NCI-H226 (cell line): ENCODE measurements at regions not wholly inside any gene's neighbourhood (a gene's known extent, or its start where the extent isn't known, plus 50 kb on each side); places are given as distances from the start of the nearest gene placed in this dataset.

Experiments used
- DNase-seq: peaks from one replicate; pipeline ENCODE4 v3.0.0-alpha.2; 2015

DNA sequence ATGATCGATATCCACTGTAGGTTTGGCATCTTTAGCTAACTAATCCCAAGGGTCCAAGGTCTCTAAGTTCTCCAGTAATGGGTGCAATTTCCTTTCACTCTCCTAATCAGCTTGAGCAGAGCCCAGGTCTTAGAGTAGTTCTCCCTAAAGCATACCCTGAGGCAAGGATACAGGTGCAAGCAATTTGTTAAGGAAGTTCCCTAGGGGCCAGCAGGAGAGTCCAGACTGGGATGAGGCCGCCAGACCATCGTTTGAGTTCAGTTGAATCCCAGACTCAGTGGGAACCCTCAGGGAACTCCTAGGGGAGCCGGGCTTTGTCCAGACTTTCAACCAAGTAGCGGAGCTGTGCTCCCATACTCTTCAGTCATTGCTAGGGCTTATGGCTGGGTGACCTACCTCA is 835.4 kb upstream of the CDH2 start:
- DNase-seq: no peak

DNA sequence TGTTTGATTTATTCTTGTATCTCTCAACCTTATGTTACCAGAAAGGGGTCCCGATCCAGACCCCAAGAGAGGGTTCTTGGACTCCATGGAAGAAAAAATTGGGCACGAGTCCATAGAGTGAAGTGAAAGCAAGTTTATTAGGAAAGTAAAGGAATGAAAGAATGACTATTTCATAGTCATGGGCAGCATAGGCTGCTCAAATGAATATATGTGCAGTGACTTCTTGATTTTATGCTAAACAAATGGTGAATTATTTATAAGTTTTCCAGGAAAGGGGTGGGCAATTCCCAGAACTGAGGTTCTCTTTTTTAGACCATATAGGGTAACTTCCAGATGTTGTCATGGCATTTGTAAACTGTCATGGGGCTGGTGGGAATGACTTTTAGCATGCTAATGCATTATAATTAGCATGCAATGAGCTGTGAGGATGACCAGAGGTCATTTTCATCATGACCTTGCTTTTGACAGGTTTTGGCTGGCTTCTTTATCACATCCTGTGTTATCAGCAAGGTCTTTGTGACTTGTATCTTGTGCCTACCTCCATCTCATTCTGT is 832.4 kb upstream of the CDH2 start:
- no peak for DNase-seq

DNA sequence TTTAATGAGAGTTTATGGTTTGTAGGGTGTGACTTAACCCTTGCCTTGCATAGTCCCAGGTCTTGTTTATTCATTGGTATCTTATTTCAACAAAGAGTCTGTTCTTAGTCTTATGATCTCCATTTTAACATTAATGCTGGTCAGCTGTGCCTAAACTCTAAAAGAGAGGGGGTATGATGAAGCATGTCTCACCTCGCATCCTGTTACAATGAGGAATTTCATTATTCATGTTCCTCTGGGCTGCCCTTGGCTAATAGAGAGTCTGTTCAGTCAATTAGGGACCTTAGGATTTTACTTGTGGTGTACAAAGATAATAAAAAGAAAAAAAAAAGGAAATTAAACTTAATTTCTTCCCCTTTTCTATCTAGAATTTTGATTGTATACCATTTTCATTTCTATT is 831.9 kb upstream of the CDH2 start:
- DNase-seq: no peak

DNA sequence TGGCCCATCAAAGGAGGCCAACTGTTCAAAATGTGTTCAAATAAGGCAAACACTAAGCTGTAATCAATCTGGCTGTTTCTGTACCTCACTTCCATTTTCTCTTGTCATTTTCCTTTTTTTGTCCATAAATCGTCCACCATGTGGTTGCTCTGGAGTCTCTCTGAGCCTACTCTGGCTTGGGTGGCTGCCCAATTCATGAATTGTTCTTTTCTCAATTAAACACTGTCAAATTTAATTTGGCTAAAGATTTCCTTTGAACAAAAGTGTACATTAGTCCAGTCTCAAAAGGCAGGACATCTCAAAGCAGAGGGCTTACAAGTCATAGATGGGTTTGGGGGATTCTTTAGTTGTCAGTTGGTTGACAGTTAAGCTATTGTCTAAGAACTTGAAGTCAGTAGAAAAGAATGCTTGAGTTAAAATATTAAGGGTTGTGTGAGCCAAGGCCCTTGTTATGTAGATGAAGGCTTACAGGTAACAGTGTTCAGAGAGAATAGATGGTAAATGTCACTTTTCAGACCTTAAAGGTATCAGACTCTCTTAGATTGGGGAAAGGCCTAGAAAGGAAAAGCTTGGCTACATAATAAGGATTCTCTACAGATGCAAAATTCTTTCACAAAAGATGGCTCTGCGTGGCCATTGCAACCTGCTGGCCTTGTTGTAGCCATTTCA is 831.2 kb upstream of the CDH2 start:
- DNase-seq: no peak

DNA sequence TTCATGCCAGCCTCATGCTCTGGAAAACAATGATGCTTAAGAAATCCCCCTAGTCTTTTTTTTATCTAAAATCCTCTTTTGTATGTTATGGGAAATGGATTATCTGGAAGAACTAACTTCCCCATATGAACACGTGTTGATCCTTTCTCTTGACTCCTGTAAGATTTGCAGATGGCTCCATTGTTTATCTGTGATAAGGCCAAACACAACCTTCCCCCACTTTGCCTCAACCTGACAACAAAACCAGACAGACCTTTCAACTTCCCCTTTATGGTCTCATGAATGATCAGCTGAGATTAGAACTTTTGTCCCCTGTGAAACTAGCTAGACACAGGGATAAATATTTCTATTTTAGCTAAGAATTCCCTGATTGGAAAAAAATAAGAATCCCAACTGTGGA is 828.0 kb upstream of the CDH2 start:
- DNase-seq: no peak

DNA sequence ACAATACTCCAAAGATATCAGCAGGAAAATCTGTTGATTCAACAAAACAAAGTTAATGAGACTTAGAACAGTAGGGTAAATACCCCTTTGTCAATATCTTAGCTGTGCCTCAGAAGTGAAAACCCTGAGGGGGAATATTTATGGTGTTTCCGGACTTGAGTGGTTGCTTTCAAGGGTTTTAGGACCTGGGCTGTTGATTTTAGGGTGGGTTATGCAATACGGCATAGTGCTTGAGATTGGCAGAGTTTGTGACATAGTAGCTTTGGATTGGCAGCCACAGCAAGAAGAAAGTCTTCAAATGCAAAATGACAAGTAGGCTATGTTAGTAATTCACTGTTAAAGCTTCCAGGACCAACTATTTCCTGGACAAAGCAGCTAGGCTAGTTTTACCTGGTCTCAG is 826.3 kb upstream of the CDH2 start:
- DNase-seq: no peak

DNA sequence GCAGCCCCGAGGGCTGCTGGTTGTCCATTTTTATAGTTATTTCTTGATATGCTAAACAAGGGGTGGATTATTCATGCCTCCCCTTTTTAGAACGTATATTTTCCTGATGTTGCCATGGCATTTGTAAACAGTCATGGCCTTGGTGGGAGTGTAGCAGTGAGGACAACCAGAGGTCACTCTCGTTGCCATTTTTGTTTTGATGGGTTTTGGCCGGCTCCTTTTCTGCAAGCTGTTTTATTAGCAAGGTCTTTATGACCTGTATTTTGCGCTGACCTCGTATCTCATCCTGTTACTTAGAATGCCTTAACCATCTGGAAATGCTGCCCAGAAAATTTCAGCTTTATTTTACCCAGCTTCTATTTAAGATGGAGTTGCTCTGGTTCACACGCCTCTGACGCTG is 825.8 kb upstream of the CDH2 start:
- no peak for DNase-seq

DNA sequence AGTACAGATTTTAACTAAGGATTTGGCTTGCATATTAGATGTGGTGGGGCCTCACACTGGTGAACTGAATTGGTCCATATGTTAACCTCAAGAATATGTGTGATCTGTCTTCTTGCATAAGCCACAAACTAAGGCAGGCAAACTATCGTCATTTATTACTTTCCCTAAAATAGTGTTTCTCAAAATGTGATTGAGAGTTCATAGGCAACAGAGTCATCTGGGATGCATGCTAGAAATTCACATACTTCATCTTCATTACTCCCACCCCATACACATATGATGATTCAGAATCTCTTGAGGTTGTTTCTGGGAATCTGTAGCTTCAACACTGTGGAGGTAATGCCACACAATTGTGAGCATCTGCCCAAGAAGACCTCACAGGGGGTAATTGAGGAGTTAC is 822.8 kb upstream of the CDH2 start:
- no peak for DNase-seq

DNA sequence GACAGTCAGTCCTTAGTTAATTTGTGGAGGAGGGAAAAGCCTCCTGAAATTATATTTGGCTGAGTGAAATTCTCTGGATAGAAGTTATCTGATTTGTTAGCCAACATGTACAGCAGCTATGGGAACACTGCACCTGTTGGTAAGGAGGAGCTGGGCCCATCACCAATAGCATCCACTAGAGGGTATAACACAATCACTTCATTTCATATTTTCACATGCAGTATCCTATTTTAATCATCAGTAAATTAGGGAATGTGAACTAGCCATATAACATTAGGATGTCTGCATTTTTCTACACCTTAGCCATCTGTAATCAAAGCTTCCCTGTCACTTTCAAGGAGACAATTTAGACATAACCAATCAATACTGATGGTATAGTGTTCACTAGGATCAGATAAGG is 818.4 kb upstream of the CDH2 start:
- no peak for DNase-seq

DNA sequence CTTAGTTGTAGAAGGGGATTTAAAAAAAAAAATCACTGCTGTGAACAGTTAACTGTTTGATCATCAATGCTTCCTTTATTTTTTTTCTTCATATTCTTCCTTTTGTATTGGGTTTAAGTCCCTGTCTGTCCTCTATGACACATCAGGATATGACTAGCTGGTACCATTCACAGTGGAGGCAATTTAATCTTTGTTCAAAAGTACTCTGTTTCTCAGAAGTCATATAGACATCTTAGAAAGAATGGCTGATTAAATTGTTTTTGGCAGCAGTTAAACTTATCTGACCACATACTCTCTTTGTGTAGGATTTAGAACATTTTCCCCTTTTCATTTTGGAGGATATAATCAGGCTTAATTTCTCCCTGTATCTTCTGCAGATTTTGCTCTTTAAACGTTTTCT is 807.8 kb upstream of the CDH2 start:
- no peak for DNase-seq

DNA sequence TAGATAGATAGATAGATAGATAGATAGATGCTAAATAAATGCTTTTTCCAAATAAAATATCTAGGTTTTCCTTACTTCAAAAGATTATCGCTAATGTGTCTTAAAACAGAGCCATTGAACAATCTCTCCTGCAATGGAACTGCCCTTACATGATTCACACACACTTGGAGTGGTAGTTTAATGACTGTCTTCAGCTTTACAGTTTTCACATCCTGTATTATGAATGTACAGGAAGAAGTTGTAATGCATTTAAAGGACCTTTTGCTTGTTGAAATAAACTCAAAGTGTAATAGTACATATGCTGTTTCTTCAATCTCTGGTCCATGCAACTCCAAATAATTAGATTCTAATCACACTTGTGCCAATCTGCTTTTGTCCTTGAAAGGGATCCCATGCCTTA is 797.6 kb upstream of the CDH2 start:
- no peak for DNase-seq

DNA sequence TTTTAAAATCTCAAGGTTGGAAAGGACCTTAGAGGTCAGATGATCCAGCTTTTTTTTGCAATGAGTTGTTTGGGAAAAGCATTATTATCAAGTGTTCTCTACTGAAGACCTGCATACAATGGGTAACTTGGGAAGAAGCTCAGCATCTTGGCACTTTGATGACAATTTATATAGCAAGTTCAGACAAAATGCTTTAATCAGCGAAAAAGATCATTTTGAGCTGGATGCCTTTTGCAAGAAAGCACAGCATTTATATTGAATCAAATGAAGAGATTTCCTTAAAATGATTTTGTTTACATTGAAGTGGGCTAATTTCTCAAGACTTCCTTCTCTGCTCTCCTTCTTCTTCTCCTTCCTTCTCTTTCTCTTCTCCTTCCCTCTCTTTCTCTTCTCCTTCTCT is 796.4 kb upstream of the CDH2 start:
- no peak for DNase-seq

DNA sequence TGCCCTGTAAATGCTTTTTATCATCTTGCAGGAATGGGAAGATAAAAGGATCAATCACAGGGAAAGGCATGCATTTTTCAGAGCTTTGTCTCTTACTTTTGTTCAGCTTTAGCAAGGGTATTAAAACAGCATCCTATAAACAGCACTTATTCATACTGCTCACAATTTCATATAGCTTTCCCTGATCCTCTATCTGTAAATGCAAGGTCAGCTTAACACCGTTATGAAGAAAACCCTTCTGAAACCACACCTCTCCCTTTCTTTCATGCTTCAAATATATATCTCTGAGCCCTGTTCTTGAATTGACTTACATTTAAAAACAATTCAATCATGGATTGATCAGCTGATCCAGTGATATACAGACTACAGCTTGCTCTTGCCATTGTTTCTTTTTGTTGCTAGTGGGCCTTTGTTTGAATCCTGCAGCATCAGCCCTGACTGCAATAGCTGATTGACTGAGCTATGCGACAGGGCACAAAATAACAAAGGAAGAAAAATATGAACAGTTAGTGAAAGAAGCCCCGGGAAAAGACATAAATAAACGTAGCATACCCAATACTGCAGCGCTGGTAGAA is 795.5 kb upstream of the CDH2 start:
- no peak for DNase-seq

DNA sequence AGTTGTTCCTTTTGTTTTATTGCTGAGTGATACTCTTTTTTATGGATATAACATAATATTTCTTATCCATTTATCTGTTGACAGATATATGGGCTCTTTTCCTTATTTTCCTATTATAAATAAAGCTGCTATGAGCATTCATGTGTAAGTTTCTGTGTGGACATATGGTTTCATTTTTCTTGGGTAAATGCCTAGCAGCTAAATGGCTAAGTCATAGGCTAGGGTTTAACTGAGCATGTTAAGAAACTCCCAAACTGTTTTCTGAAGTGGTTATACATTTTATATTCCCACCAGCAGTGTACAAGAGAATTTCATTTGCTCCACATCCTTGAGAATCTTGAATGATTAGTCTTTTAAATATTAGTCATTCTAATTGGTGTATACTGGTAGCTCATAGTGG is 786.6 kb upstream of the CDH2 start:
- DNase-seq: no peak

DNA sequence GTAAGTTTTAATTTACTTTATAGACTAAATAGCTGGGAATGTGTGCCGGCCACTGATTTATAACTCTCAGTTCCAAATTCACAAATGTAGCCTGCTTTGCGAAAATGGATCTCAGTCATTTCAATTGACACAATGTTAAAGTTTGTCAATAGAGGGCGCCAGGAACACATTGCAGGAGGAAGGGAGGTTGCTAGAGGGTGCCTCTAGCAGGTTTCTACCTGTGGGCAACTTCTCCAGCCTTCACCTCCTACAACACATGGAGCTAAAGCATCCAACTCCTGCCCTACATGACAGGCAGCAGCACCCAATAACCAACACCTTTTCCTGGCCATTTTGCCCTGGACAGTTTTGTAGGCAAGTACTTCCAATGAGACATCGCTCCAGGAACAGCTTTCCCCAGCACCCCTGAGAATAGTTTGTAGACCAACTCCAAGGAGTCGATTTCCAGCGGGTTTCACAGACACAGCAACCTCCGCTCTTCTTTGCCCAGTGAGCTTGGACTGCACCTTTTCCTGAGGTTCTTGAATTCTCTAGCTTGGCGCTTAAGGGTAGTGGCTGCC is 784.8 kb upstream of the CDH2 start:
- peak; percentile 38 for DNase-seq

DNA sequence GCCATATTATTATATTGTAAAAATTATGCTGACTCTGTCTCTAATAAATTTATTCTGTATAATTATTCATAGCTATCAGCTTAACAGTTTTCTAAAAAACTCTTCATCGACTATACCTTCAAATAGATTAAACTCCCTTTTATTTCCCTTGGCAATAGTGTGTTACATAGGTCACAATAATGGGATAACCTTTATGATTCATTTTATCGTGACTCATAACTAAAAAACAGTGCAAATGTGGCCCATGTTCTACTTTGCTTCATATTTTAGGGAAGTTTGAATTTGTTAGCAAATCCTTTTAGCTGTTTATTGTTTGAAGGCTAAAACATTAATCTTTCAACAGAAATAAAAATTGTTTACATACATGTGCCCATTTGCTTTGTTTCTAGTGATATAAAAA is 783.2 kb upstream of the CDH2 start:
- peak; percentile 43 for DNase-seq

DNA sequence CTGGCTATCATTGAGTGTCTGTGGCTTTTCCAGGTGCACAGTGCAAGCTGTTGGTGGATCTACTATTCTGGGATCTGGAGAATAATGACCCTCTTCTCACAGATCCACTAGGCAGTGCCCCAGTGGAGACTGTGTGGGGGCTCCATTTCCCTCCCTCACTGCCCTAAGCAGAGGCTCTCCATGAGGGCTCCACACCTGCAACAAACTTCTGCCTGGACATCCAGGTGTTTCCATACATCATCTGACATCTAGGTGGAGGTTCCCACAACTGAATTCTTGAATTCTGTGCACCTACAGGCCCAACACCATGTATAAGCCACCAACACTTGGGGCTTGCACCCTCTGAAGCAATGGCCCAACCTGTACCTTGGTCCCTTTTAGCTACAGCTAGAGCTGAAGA is 775.4 kb upstream of the CDH2 start:
- DNase-seq: no peak

DNA sequence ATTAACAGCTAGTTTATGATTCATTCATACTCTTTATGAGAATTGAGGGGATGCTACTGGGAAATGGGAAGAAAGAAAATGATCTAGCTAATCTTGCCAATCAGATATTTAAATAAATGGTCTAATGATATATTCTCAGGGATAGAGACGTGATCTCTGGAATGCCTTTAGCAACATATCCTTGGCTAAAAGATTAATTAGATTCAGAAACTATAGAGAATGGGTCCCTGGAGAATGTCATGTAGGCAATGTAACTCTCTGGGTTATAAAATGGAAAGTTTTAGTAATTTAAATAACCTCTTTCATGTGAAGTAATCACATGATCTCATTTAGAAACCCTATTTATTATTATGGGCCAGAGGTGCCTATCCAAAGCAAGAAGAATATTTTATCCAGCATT is 771.0 kb upstream of the CDH2 start:
- DNase-seq: no peak

DNA sequence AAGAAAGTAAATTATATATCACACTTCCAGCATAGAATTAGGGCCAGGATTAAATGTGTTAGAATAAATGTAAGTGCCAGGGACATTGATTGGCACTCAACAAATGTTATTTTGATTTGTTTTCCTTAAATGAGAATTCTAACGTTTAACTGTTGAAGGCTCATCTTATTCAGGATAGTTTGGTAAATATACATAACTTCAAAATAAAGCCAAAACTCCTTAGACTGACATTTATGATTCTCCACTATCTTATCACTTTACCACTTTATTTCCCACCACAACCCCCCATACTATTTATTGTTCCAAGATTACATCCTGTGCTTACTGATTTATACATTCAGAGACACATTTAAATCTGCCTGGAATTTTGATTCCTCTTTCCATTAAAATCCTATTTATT is 769.5 kb upstream of the CDH2 start:
- DNase-seq: no peak

DNA sequence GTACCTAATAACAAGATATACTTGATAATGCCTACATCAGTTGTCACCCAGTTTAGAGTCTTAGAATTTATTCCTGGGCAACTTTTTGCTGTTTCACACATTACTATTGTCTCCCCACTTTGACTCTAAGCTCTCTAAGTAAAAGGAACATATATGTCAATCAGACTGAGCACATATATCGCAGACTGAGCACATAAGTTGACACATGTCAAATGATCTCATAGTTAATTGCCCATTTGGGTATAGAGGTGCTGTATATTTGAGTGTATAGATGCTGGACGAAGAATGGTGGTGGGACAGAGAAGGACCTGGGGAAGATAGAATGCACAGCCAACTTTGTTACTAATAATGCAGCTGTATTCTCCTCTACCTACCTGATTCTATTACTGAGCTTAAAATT is 746.0 kb upstream of the CDH2 start:
- no peak for DNase-seq

DNA sequence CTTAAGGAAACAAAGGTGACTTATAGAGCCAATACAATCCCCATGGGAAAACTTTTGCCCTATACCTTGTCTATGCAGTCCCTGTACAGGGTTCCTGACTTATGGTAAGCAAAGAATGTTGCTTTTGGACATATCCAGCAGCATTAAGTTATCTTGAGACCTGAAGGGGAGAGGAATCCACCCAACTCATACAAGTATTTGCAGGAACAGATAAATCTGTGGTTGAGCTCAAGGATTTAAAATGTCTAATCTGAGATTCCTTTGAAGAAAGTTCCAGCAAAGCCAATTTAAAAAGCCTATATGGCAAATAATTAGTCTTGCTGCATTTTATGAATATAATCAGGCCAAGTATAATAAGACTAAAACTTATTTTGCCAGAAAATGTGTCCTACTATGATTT is 739.5 kb upstream of the CDH2 start:
- DNase-seq: no peak

DNA sequence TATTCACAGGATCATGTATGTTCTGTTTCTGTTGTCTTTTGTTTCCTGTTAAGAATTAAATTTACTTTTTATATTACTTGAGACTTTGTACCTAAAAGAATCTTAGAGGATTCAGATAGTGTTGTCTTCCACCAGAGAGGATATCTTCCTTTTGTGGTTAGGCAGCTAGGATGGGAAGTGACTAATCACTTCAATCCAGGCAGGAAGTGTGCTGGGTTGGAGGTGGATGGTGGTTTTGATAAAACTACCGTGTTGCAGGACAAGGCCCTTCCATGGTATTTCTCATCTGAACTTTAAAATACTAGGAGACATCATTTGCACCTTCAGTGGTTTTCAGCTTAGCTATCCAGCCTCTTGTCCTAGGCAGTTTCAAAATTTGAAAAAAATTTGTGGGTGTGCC is 728.6 kb upstream of the CDH2 start:
- peak; percentile 90 for DNase-seq

DNA sequence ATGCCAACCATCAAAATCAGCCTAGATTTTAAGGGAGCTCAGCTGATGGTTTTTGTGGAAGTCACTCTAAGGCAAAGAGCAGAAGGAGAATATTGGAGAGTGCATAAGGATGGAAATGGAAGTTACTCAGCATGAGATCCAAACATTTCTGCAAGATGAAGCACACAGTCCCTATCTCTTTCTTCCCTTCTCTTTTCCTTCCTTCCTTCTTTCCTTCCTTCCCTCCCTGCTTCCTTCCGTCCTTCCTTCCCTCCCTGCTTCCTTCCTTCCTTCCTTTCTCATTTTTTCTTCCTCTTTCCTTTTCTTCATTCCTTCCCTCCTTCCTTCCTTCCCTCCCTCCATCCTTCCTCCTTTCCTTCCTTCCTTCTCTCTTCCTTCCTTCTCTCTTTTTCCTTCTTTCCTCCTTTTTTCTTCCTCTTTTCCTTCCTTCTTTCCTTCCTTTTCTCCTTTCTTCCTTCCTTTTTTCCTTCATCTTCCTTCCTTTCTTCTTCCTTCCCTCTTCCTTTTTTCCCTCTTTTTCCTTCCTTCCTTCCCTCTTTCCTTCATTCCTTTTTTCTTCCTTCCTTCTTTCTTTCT is 727.9 kb upstream of the CDH2 start:
- no peak for DNase-seq

DNA sequence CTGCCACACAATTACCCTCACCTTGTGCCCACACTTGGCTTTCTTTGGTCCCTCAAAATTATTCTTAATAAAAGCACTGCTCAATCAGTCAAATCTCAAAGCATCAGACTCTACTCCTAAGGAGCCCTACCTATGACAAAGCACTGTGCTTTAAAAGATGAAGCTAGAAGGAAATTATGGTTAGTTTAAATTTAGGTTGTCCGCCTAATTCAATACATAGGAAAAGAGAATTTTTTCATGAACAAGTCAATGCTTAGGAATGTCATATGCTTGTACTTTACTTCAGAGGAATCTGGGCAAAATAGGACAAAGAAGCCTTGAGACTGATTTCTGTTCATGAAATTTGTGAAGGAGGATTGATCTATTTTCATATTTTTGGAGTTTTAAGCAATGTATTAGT is 726.4 kb upstream of the CDH2 start:
- DNase-seq: no peak

DNA sequence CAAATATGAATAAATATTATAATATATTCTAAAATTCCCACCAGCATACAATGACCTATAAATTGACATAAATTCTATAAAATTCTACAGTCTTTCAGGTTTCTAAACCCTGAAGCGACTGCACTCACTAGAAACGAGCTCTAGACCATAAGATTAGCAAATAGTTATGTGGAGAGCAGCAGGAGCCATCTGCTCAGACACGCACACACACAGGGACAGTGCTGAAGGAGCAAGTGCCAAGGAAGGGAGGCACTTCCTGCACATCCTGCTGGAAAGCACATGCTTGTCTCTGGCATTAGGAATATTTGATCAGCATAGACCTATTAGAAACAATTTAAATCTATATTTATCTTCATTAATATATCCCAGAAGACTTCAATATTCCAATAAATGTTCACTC is 713.9 kb upstream of the CDH2 start:
- DNase-seq: no peak
